ENCODE measurements at regions not wholly inside any gene's neighbourhood (a gene's known extent, or its start where the extent isn't known, plus 50 kb on each side); places are given as distances from the start of the nearest gene placed in this dataset.

GRCh38 chr1:60891765-60892164 lies 190.6 kb upstream of the NFIA start:
- H3K9me3 Mint-ChIP-seq (ENCODE audit: unreplicated experiment): no peaks in the 10 kb centered on the region
- H3K27me3 Mint-ChIP-seq (ENCODE audit: unreplicated experiment): no peaks in the 10 kb centered on the region
- H3K36me3 Mint-ChIP-seq (ENCODE audit: low read depth, unreplicated experiment): no peaks in the 10 kb centered on the region
- DNase-seq (ENCODE audit: low spot score): no peak
- TF ChIP-seq CTCF (IDR thresholded peaks at IDR 0.05; ENCODE audit: unreplicated experiment): no peak
- H3K4me1 Mint-ChIP-seq (ENCODE audit: unreplicated experiment): peaks cover 28% of the 10 kb centered on the region
- H3K4me3 Mint-ChIP-seq (ENCODE audit: unreplicated experiment): no peak overlapping the region
- no peak overlapping the region for H3K27ac Mint-ChIP-seq (ENCODE audit: unreplicated experiment)

- H3K9me3 Mint-ChIP-seq (ENCODE audit: unreplicated experiment): no peaks in the 10 kb centered on the region
- no peaks in the 10 kb centered on the region for H3K27me3 Mint-ChIP-seq (ENCODE audit: unreplicated experiment)
- H3K4me1 Mint-ChIP-seq (ENCODE audit: unreplicated experiment): peaks cover 28% of the 10 kb centered on the region
- no peak overlapping the region for H3K4me3 Mint-ChIP-seq (ENCODE audit: unreplicated experiment)
- no peak for DNase-seq (ENCODE audit: low spot score)
- no peaks in the 10 kb centered on the region for H3K36me3 Mint-ChIP-seq (ENCODE audit: low read depth, unreplicated experiment)
- TF ChIP-seq CTCF (IDR thresholded peaks at IDR 0.05; ENCODE audit: unreplicated experiment): no peak
- no peak overlapping the region for H3K27ac Mint-ChIP-seq (ENCODE audit: unreplicated experiment)
These were observed 191.1 kb upstream of the NFIA start for GRCh38 chr1:60891281-60891680.

GRCh38 chr1:60890664-60891063 lies 191.7 kb upstream of the NFIA start:
- Mint-ChIP-seq H3K27ac (ENCODE audit: unreplicated experiment) (no peak overlapping the region), H3K27me3 (ENCODE audit: unreplicated experiment) (no peaks in the 10 kb centered on the region), H3K4me1 (ENCODE audit: unreplicated experiment) (peaks cover 22% of the 10 kb centered on the region), H3K9me3 (ENCODE audit: unreplicated experiment) (no peaks in the 10 kb centered on the region), H3K4me3 (ENCODE audit: unreplicated experiment) (no peak overlapping the region), H3K36me3 (ENCODE audit: low read depth, unreplicated experiment) (no peaks in the 10 kb centered on the region)
- no peak for TF ChIP-seq CTCF (IDR thresholded peaks at IDR 0.05; ENCODE audit: unreplicated experiment)
- DNase-seq (ENCODE audit: low spot score): no peak

- Mint-ChIP-seq H3K27ac (ENCODE audit: unreplicated experiment) (no peak overlapping the region), H3K9me3 (ENCODE audit: unreplicated experiment) (no peaks in the 10 kb centered on the region), H3K4me1 (ENCODE audit: unreplicated experiment) (peaks cover 14% of the 10 kb centered on the region), H3K27me3 (ENCODE audit: unreplicated experiment) (no peaks in the 10 kb centered on the region), H3K4me3 (ENCODE audit: unreplicated experiment) (no peak overlapping the region), H3K36me3 (ENCODE audit: low read depth, unreplicated experiment) (no peaks in the 10 kb centered on the region)
- TF ChIP-seq CTCF (IDR thresholded peaks at IDR 0.05; ENCODE audit: unreplicated experiment): no peak
- DNase-seq (ENCODE audit: low spot score): no peak
These were observed 192.7 kb upstream of the NFIA start for GRCh38 chr1:60889709-60890108.

- no peak for DNase-seq (ENCODE audit: low spot score)
- no peak overlapping the region for H3K4me3 Mint-ChIP-seq (ENCODE audit: unreplicated experiment)
- H3K27ac Mint-ChIP-seq (ENCODE audit: unreplicated experiment): no peak overlapping the region
- H3K36me3 Mint-ChIP-seq (ENCODE audit: low read depth, unreplicated experiment): no peaks in the 10 kb centered on the region
- no peak for TF ChIP-seq CTCF (IDR thresholded peaks at IDR 0.05; ENCODE audit: unreplicated experiment)
- no peaks in the 10 kb centered on the region for H3K9me3 Mint-ChIP-seq (ENCODE audit: unreplicated experiment)
- peaks cover 8% of the 10 kb centered on the region for H3K4me1 Mint-ChIP-seq (ENCODE audit: unreplicated experiment)
- H3K27me3 Mint-ChIP-seq (ENCODE audit: unreplicated experiment): no peaks in the 10 kb centered on the region
These were observed 194.2 kb upstream of the NFIA start for GRCh38 chr1:60888126-60888525.

All from endothelial cell (in vitro differentiated cells).